ENCODE measurements at regions not wholly inside any gene's neighbourhood (a gene's known extent, or its start where the extent isn't known, plus 50 kb on each side); places are given as distances from the start of the nearest gene placed in this dataset.

DNA sequence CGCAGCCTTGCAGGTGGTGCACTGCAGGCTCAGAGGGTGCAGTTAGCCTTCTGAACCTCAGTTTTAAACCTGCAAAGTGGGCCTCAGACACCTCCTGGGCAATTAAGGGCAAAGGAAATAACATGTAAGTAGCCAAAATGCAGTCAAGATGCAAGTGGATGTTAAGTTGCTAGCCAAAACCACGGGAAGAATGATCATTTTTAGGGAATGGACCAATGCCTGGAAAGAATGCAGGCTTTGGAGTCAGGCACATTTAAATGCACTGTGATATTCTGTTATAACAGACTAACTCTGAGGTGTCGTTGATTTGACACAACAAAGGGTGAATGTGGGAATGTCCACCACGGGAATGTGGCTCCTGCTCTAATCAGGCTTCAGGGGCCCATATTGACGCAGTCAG lies 57.9 kb upstream of the PTGFRN start:
- DNase-seq (ENCODE audit: low read depth in 1 of 2, low spot score in 1 of 2), result no peak
- H3K27me3 ChIP-seq, result no peaks in the 10 kb centered on the region
- no peaks in the 10 kb centered on the region for H3K36me3 ChIP-seq
- H3K27ac ChIP-seq, result no peak overlapping the region
- no peak overlapping the region for H3K4me3 ChIP-seq
- peaks cover 31% of the 10 kb centered on the region for H3K4me1 ChIP-seq (ENCODE audit: low read depth)
- H3K9me3 ChIP-seq (ENCODE audit: low read depth), result no peaks in the 10 kb centered on the region
- TF ChIP-seq, protein P1, sequence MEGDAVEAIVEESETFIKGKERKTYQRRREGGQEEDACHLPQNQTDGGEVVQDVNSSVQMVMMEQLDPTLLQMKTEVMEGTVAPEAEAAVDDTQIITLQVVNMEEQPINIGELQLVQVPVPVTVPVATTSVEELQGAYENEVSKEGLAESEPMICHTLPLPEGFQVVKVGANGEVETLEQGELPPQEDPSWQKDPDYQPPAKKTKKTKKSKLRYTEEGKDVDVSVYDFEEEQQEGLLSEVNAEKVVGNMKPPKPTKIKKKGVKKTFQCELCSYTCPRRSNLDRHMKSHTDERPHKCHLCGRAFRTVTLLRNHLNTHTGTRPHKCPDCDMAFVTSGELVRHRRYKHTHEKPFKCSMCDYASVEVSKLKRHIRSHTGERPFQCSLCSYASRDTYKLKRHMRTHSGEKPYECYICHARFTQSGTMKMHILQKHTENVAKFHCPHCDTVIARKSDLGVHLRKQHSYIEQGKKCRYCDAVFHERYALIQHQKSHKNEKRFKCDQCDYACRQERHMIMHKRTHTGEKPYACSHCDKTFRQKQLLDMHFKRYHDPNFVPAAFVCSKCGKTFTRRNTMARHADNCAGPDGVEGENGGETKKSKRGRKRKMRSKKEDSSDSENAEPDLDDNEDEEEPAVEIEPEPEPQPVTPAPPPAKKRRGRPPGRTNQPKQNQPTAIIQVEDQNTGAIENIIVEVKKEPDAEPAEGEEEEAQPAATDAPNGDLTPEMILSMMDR (IDR thresholded peaks at IDR 0.05; ENCODE audit: low read depth, low read length), result no peak

DNA sequence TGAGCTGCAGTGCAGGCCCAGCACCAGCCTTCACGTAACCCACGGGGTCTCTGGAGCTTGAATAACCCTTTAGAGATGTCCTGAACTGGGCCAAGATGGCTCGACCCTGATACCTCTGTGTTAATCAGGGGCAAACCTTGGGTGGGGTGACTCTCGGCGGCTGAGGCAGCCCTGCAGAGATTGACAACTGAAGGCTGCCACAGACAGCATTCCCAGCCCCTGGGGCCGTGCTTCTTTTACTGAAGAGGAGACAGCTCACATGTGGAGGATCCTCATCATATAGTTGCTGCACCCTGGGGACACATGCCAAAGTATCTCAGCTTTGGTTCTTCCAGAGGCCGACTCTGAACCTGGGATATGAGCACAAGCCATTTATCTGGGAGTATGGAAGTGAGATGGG lies 57.3 kb upstream of the PTGFRN start:
- DNase-seq (ENCODE audit: low read depth in 1 of 2, low spot score in 1 of 2), result no peak
- Histone ChIP-seq H3K27ac (no peak overlapping the region), H3K4me1 (ENCODE audit: low read depth) (peaks cover 31% of the 10 kb centered on the region), H3K36me3 (no peaks in the 10 kb centered on the region), H3K9me3 (ENCODE audit: low read depth) (no peaks in the 10 kb centered on the region), H3K4me3 (no peak overlapping the region), H3K27me3 (no peaks in the 10 kb centered on the region)
- TF ChIP-seq, protein P1 (IDR thresholded peaks at IDR 0.05; ENCODE audit: low read depth, low read length), result no peak

DNA sequence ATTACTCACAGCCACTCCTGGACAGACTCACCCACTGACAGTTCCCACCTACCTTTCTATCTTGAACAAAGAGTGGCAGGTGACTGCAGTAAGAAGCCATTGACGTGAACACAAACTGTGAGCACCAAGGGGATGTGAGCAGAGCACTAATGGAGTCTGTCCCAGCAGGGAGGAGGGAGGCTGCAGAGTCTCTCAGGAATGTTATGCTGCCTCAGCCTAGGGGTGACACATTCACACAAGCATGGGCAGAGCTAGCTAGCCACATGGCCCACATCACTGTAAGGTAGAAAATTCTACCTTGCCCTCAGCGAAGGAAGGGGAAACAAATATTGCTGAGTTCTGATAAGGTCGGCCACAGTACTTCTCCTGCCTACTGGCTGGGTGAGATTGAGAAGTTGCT lies 56.8 kb upstream of the PTGFRN start:
- DNase-seq (ENCODE audit: low read depth in 1 of 2, low spot score in 1 of 2), result no peak
- TF ChIP-seq, protein P1 (IDR thresholded peaks at IDR 0.05; ENCODE audit: low read depth, low read length), result no peak
- Histone ChIP-seq H3K4me3 (no peak overlapping the region), H3K27ac (no peak overlapping the region), H3K4me1 (ENCODE audit: low read depth) (peaks cover 31% of the 10 kb centered on the region), H3K36me3 (no peaks in the 10 kb centered on the region), H3K9me3 (ENCODE audit: low read depth) (no peaks in the 10 kb centered on the region), H3K27me3 (no peaks in the 10 kb centered on the region)

DNA sequence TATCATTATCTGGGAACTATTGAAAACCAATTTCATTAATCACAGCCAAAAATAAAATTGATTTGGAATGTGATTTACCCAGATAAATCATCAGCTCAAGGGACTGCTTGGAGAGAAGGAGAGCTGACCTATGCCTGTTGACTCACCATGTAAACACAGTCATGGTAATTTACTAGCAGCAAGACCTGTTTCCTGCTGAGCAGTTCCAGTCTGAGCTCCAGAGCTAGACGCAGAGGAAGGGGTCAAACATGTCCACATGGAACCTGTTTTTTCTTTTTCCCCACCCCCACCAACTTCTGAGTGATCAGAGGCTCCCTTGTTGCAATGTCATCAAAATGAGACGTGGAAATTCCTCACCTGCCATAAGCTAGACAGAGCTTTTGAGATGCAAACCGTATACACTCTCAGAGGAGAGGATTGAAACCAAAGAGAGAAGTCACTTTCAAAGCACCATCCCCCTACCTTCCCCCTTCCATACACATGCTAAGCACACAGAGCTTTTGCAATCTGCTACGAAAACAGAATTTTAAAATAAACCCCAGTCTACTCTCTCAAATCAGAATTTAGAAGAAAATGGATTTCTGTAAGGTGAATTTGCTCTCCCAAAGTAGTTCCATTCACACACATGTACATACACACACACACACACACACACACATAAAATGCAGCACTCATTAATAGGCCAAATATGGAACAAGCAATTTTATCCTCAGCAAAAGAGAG lies 55.9 kb upstream of the PTGFRN start:
- Histone ChIP-seq H3K4me1 (ENCODE audit: low read depth) (peaks cover 31% of the 10 kb centered on the region), H3K27ac (peak overlapping the region; percentile 43), H3K36me3 (no peaks in the 10 kb centered on the region), H3K4me3 (no peak overlapping the region), H3K9me3 (ENCODE audit: low read depth) (no peaks in the 10 kb centered on the region), H3K27me3 (no peaks in the 10 kb centered on the region)
- TF ChIP-seq, protein P1 (IDR thresholded peaks at IDR 0.05; ENCODE audit: low read depth, low read length), result no peak
- DNase-seq (ENCODE audit: low read depth in 1 of 2, low spot score in 1 of 2), result peak in 1 of 2 donors; percentile 66

DNA sequence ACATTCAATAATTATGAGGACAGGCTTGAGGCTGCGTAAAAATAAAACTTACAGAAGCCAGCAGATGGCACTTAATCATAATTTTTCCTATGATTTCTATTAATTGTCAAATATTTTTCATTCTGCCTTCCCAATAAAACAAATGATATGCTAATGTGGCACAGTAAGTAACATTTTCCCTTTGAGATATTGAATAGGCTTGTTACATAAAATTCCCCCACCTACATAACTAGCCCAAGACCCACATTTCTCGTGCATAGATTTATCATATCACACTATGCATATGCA lies 55.4 kb upstream of the PTGFRN start:
- Histone ChIP-seq H3K9me3 (ENCODE audit: low read depth) (no peaks in the 10 kb centered on the region), H3K4me1 (ENCODE audit: low read depth) (peaks cover 31% of the 10 kb centered on the region), H3K4me3 (no peak overlapping the region), H3K36me3 (no peaks in the 10 kb centered on the region), H3K27ac (no peak overlapping the region), H3K27me3 (no peaks in the 10 kb centered on the region)
- DNase-seq (ENCODE audit: low read depth in 1 of 2, low spot score in 1 of 2), result no peak
- TF ChIP-seq, protein P1 (IDR thresholded peaks at IDR 0.05; ENCODE audit: low read depth, low read length), result peak; percentile 17
